Thoracic aorta (tissue), 2 donors: ENCODE measurements at regions not wholly inside any gene's neighbourhood (a gene's known extent, or its start where the extent isn't known, plus 50 kb on each side); places are given as distances from the start of the nearest gene placed in this dataset.

Source experiments
- ATAC-seq: fragments of 150-250 bp; one replicate; pipeline ENCODE4 v1.8.0; 2017; ENCODE audit warnings: low read depth; ENCODE audit not compliant: insufficient number of reproducible peaks, low FRiP score
- DNase-seq: peaks from one replicate; pipeline ENCODE4 v3.0.0-alpha.2; 2020; ENCODE audit warnings: low spot score
- H3K27ac ChIP-seq, 2 donors: fragments of 200-600 bp; sonication (generic); 1 replicate in 1 of 2; 2 replicates in 1 of 2; pipeline ENCODE4 v1.5.1; 2016; ENCODE audit warnings: mild to moderate bottlenecking in 2 of 2, moderate library complexity in 2 of 2
- H3K27me3 ChIP-seq: fragments of 200-600 bp; sonication (generic); replicated peaks from 2 replicates; pipeline ENCODE4 v1.6.0; 2016; ENCODE audit warnings: mild to moderate bottlenecking; ENCODE audit not compliant: insufficient read depth
- H3K36me3 ChIP-seq: fragments of 200-600 bp; sonication (generic); one replicate; pipeline ENCODE4 v1.5.1; 2016
- H3K4me1 ChIP-seq, 2 donors: fragments of 200-600 bp; sonication (generic); 1 replicate in 1 of 2; 2 replicates in 1 of 2; pipeline versions ENCODE4 v1.5.1 to v1.6.0; 2016; ENCODE audit warnings: low read depth in 2 of 2, mild to moderate bottlenecking in 1 of 2; ENCODE audit not compliant: control insufficient read depth in 1 of 2
- H3K4me3 ChIP-seq: fragments of 200-600 bp; sonication (generic); 2 replicates; pipeline ENCODE4 v1.5.1; 2016; ENCODE audit warnings: mild to moderate bottlenecking
- H3K9me3 ChIP-seq: fragments of 200-600 bp; sonication (generic); 2 replicates; pipeline ENCODE4 v1.5.1; 2016
- TF ChIP-seq, protein P1 (sequence below): fragments of 200-600 bp; sonication (generic); IDR thresholded peaks from one replicate; pipeline ENCODE4 v1.5.1; 2019; ENCODE audit warnings: antibody characterized with exemption

DNA sequence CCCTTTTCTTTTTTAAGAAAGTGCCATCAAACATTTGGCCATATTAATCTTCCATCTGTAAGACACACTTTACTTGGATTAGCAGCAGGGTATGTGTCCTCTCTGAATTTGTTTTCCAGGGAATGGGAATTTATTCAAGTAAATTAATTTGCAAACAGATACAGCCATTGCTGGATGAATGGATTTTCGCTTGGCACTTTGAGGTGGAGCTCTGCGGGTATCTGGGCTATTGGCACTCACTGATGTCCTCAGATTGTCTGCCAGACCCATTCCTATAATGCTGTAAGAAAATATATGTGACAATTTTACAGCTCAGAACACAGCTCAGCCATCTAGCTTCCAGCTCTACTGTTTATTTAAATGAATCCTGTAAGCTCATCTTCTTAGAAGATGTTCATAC, 201.2 kb upstream of the CDH20 start:
- DNase-seq = no peak

GRCh38 chr18:61133783-61134182, 199.4 kb upstream of the CDH20 start:
- Histone ChIP-seq H3K4me3 (no peak overlapping the region), H3K4me1 (no peaks in the 10 kb centered on the region), H3K27me3 (no peaks in the 10 kb centered on the region), H3K9me3 (no peaks in the 10 kb centered on the region), H3K36me3 (no peaks in the 10 kb centered on the region), H3K27ac (no peak overlapping the region)
- TF ChIP-seq, protein P1, sequence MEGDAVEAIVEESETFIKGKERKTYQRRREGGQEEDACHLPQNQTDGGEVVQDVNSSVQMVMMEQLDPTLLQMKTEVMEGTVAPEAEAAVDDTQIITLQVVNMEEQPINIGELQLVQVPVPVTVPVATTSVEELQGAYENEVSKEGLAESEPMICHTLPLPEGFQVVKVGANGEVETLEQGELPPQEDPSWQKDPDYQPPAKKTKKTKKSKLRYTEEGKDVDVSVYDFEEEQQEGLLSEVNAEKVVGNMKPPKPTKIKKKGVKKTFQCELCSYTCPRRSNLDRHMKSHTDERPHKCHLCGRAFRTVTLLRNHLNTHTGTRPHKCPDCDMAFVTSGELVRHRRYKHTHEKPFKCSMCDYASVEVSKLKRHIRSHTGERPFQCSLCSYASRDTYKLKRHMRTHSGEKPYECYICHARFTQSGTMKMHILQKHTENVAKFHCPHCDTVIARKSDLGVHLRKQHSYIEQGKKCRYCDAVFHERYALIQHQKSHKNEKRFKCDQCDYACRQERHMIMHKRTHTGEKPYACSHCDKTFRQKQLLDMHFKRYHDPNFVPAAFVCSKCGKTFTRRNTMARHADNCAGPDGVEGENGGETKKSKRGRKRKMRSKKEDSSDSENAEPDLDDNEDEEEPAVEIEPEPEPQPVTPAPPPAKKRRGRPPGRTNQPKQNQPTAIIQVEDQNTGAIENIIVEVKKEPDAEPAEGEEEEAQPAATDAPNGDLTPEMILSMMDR = no peak
- ATAC-seq (no peak), DNase-seq (no peak)

More for the DNA sequence above, 201.2 kb upstream of the CDH20 start:
- no peaks in the 10 kb centered on the region for H3K9me3 ChIP-seq
- H3K36me3 ChIP-seq = no peaks in the 10 kb centered on the region
- no peak overlapping the region for H3K27ac ChIP-seq
- H3K27me3 ChIP-seq = no peaks in the 10 kb centered on the region
- no peaks in the 10 kb centered on the region for H3K4me1 ChIP-seq
- ATAC-seq = no peak
- H3K4me3 ChIP-seq = no peak overlapping the region
- TF ChIP-seq, protein P1 = no peak

GRCh38 chr18:61136711-61137251, 196.4 kb upstream of the CDH20 start:
- no peaks in the 10 kb centered on the region for H3K4me1 ChIP-seq
- no peak overlapping the region for H3K4me3 ChIP-seq
- no peak overlapping the region for H3K27ac ChIP-seq
- DNase-seq = no peak
- TF ChIP-seq, protein P1 = no peak
- no peaks in the 10 kb centered on the region for H3K36me3 ChIP-seq
- H3K9me3 ChIP-seq = no peaks in the 10 kb centered on the region
- no peaks in the 10 kb centered on the region for H3K27me3 ChIP-seq
- ATAC-seq = no peak

- Histone ChIP-seq H3K27ac (no peak overlapping the region), H3K27me3 (no peaks in the 10 kb centered on the region), H3K4me3 (no peak overlapping the region), H3K9me3 (no peaks in the 10 kb centered on the region), H3K4me1 (no peaks in the 10 kb centered on the region), H3K36me3 (no peaks in the 10 kb centered on the region)
- ATAC-seq (no peak), DNase-seq (no peak)
- TF ChIP-seq, protein P1 = no peak
These were observed 191.5 kb upstream of the CDH20 start for GRCh38 chr18:61141691-61142090.

DNA sequence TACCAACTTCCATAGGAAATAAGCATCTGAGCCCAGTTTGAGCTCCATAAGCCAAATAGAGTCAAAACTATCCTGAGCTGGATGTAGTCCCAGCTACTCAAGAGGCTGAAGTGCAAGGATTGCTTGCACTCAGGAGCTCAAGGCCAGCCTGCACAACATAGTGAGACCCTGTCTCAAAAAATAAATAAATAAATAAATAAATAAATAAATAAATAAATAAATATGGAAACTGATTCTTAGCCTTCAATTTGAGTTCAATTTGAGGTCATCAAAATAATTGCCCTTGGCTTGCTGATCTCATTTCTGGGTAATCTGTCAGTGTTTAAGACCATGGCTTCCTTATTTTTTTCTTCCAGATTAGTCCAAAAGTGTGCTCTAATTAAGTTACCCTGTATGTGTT, 184.9 kb upstream of the CDH20 start:
- DNase-seq (no peak), ATAC-seq (no peak)
- Histone ChIP-seq H3K27me3 (no peaks in the 10 kb centered on the region), H3K4me1 (no peaks in the 10 kb centered on the region), H3K27ac (no peak overlapping the region), H3K9me3 (peaks cover 4% of the 10 kb centered on the region), H3K36me3 (no peaks in the 10 kb centered on the region), H3K4me3 (no peak overlapping the region)
- TF ChIP-seq, protein P1 = no peak
